Transverse colon (tissue), 4 donors: ENCODE measurements at regions not wholly inside any gene's neighbourhood (a gene's known extent, or its start where the extent isn't known, plus 50 kb on each side); places are given as distances from the start of the nearest gene placed in this dataset.

Source experiments
- DNase-seq: peaks from one replicate; pipeline ENCODE4 v3.0.0-alpha.2; 2019
- H3K27ac ChIP-seq, 4 donors: fragments of 200-600 bp; sonication (generic); 2 replicates each; pipeline ENCODE4 v1.5.1; 2016 to 2018; ENCODE audit warnings: inconsistent platforms in 4 of 4
- H3K27me3 ChIP-seq: fragments of 200-600 bp; sonication (generic); 2 replicates; pipeline ENCODE4 v1.5.1; 2017; ENCODE audit warnings: inconsistent platforms
- H3K36me3 ChIP-seq, 4 donors: fragments of 200-600 bp; sonication (generic); 2 replicates each; pipeline ENCODE4 v1.5.1; 2017 to 2019; ENCODE audit warnings: inconsistent platforms in 4 of 4
- H3K4me1 ChIP-seq, 4 donors: fragments of 200-600 bp; sonication (generic); 2 replicates each; pipeline ENCODE4 v1.5.1; 2017 to 2020; ENCODE audit warnings: inconsistent platforms in 4 of 4
- H3K4me3 ChIP-seq, 4 donors: fragments of 200-600 bp; sonication (generic); 1 replicate in 1 of 4; 2 replicates in 3 of 4; pipeline versions ENCODE4 v1.5.1 to v1.6.1; 2017 to 2019; ENCODE audit warnings: inconsistent platforms in 4 of 4
- H3K9me3 ChIP-seq, 2 donors: fragments of 200-600 bp; sonication (generic); 2 replicates each; pipeline ENCODE4 v1.5.1; 2017 to 2019; ENCODE audit warnings: inconsistent platforms in 2 of 2
- CTCF ChIP-seq, 5 experiments: fragments of 200-600 bp in 3 of 5; fragments of 450-650 bp in 2 of 5; sonication (generic) in 3 of 5; IDR thresholded peaks; 1 replicate in 2 of 5; 2 replicates in 3 of 5; pipeline ENCODE4 v1.5.1; 2016 to 2017; ENCODE audit warnings: antibody characterized with exemption in 5 of 5, inconsistent platforms in 3 of 5, mild to moderate bottlenecking in 2 of 5, moderate library complexity in 1 of 5
- EP300 ChIP-seq: sonication (generic); formaldehyde crosslinking; IDR thresholded peaks from one replicate; pipeline ENCODE4 v1.6.1; 2017; ENCODE audit warnings: antibody characterized with exemption, low read depth
- POLR2A ChIP-seq: fragments of 450-650 bp; IDR thresholded peaks from one replicate; pipeline ENCODE4 v1.6.1; 2016; ENCODE audit warnings: antibody characterized with exemption, mild to moderate bottlenecking, moderate library complexity
- POLR2AphosphoS5 ChIP-seq, 3 donors: sonication (generic); formaldehyde crosslinking; IDR thresholded peaks; one replicate each; pipeline ENCODE4 v1.6.1; 2016; ENCODE audit warnings: antibody characterized with exemption in 3 of 3
- WGBS, 2 donors: methylation state at CpG; one replicate each; pipeline ENCODE4 v1.1.5; 2018; ENCODE audit warnings: low coverage in 1 of 2; 5-methylcytosine and 5-hydroxymethylcytosine counted together
- in situ Hi-C, 4 donors: fragments of 200-750 bp; cut with MboI; loops; one replicate each; pipeline versions ENCODE4 v1.15.0 to v1.15.1; 2017; ENCODE audit warnings: low sequenced_read_pairs in 3 of 4, low pct_ligation_motif_present in 1 of 4, low pct_unique_long_range_greater_than_20kb in 1 of 4
- intact Hi-C: fragments of 100-400 bp; cut with DNase I; formaldehyde crosslinking; loops from one replicate; pipeline ENCODE4 v1.15.1; 2023; ENCODE audit warnings: low total_unique reads

- no peaks in the 10 kb centered on the region for H3K4me1 ChIP-seq
- 62 to 88% methylated on average over 6 to 9 of the region's 9 CpGs for WGBS, 2 donors
- no peaks in the 10 kb centered on the region for H3K36me3 ChIP-seq
- H3K27me3 ChIP-seq: no peaks in the 10 kb centered on the region
- no peak overlapping the region for H3K4me3 ChIP-seq
- in situ Hi-C loops (no loop called here), intact Hi-C loops (no loop called here)
- H3K9me3 ChIP-seq: no peaks in the 10 kb centered on the region
- no peak for DNase-seq
- no peak overlapping the region for H3K27ac ChIP-seq
- no peak for TF ChIP-seq POLR2AphosphoS5 (IDR thresholded peaks at IDR 0.05)
- TF ChIP-seq EP300: no peak
- no peak for TF ChIP-seq CTCF (IDR thresholded peaks at IDR 0.05)
- TF ChIP-seq POLR2A: no peak
These were observed 82.6 kb upstream of the ZNF618 start for GRCh38 chr9:113793558-113793957.

GRCh38 chr9:113794721-113795120 is 81.4 kb upstream of the ZNF618 start:
- no peak overlapping the region for H3K4me3 ChIP-seq
- H3K9me3 ChIP-seq: no peaks in the 10 kb centered on the region
- in situ Hi-C loops: no loop called here
- no peaks in the 10 kb centered on the region for H3K27me3 ChIP-seq
- TF ChIP-seq EP300: no peak
- no peak for TF ChIP-seq POLR2A
- TF ChIP-seq POLR2AphosphoS5 (IDR thresholded peaks at IDR 0.05): no peak
- TF ChIP-seq CTCF (IDR thresholded peaks at IDR 0.05): no peak
- 88% methylated on average over 6 of the region's 6 CpGs; no CpG with 5 or more reads in 1 of the 2 donors for WGBS, 2 donors
- H3K36me3 ChIP-seq: no peaks in the 10 kb centered on the region
- no peak for DNase-seq
- intact Hi-C loops: no loop called here
- no peak overlapping the region for H3K27ac ChIP-seq
- no peaks in the 10 kb centered on the region for H3K4me1 ChIP-seq

GRCh38 chr9:113795811-113796392 is 80.2 kb upstream of the ZNF618 start:
- in situ Hi-C loops: no loop called here

More at GRCh38 chr9:113795811-113796392, 80.2 kb upstream of the ZNF618 start:
- H3K27ac ChIP-seq: no peak overlapping the region
- no peak for DNase-seq
- no peak overlapping the region for H3K4me3 ChIP-seq
- no peaks in the 10 kb centered on the region for H3K4me1 ChIP-seq
- 71 to 87% methylated on average over 2 of the region's 2 CpGs for WGBS, 2 donors
- TF ChIP-seq CTCF (IDR thresholded peaks at IDR 0.05) (no peak), POLR2AphosphoS5 (IDR thresholded peaks at IDR 0.05) (no peak), EP300 (no peak), POLR2A (no peak)
- no peaks in the 10 kb centered on the region for H3K9me3 ChIP-seq
- no peaks in the 10 kb centered on the region for H3K36me3 ChIP-seq
- no peaks in the 10 kb centered on the region for H3K27me3 ChIP-seq
- intact Hi-C loops: no loop called here
